HG02678 (cell line): ENCODE measurements at regions not wholly inside any gene's neighbourhood (a gene's known extent, or its start where the extent isn't known, plus 50 kb on each side); places are given as distances from the start of the nearest gene placed in this dataset.

Experiments
- ATAC-seq: cut with Tn5 transposase; IDR thresholded peaks from one replicate; pipeline ENCODE4 v1.9.1; 2021; ENCODE audit warnings: mild to moderate bottlenecking, moderate library complexity; ENCODE audit not compliant: unreplicated experiment

GRCh38 chr5:12794476-12795332 lies 890.5 kb upstream of the CTNND2 start:
- no peak for ATAC-seq

DNA sequence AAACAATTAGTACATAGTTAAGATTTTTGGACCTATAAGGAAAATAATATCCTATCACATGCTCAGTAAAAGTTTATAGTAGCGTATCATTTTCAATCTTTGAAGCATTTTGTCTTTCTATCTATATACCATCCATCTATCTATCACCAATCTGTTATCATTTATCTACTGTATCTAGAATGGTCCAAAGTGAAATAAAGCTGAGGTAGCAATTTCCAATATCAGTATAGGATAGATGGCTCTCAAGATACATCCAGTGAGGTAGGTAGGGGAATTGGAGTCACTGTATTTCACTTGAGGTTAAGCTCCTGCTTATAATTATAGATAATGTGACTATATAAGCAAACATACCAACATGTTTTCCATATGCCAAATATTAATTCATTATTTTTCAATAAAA lies 889.1 kb upstream of the CTNND2 start:
- no peak for ATAC-seq

DNA sequence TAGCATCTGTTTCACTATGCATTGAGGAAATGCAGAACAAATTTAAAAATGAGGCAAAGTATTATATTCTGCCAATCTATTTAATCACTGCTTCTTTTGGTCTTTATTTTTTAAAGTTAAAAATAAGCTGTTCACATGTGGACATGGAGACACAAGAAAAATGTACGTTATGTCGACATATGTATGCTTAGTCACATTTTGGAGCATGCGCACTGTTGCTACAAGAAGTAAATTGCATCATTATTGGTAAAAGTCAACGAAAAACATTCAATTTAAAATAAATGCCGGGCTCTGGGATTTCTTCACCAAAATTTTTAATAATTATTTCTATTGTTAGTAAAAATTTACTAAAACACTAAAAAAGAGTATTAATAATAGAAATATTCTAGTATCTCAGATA lies 876.3 kb upstream of the CTNND2 start:
- no peak for ATAC-seq

- ATAC-seq = no peak
Measured at GRCh38 chr5:12777342-12777741, 873.1 kb upstream of the CTNND2 start.

- ATAC-seq = no peak
Measured at GRCh38 chr5:12772276-12772675, 868.0 kb upstream of the CTNND2 start.

GRCh38 chr5:12759377-12759776 lies 855.1 kb upstream of the CTNND2 start:
- no peak for ATAC-seq

- ATAC-seq = no peak
Measured at GRCh38 chr5:12757035-12757434, 852.8 kb upstream of the CTNND2 start.

GRCh38 chr5:12745537-12745936 lies 841.3 kb upstream of the CTNND2 start:
- ATAC-seq = no peak

- ATAC-seq = no peak
Measured at GRCh38 chr5:12743582-12743981, 839.3 kb upstream of the CTNND2 start.

- ATAC-seq = no peak
Measured at GRCh38 chr5:12730354-12730753, 826.1 kb upstream of the CTNND2 start.

DNA sequence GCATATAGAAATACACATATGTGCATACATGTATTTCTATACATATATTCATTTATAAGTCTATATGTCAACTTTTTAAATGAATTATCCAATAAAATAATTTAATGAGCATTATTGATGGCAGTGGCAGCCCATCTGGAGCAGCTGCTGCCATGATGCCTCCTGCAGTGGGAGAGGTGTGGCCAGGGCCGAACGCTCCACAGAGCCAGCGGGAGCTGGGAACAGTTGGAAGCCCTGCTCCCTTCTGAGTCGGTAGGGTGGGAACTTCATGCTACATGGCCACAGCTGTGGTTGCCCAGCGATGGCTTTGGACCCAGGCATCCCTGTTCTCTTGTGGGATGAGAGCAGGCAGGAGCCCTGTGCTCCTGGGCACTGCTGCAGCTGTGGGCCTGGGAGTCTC lies 812.4 kb upstream of the CTNND2 start:
- ATAC-seq = no peak

- ATAC-seq = no peak
Measured at GRCh38 chr5:12707560-12707959, 803.3 kb upstream of the CTNND2 start.

GRCh38 chr5:12704955-12705354 lies 800.7 kb upstream of the CTNND2 start:
- ATAC-seq = no peak

- ATAC-seq = no peak
Measured at GRCh38 chr5:12703254-12703653, 799.0 kb upstream of the CTNND2 start.

- no peak for ATAC-seq
Measured at GRCh38 chr5:12695651-12696050, 791.4 kb upstream of the CTNND2 start.

GRCh38 chr5:12691330-12691729 lies 787.1 kb upstream of the CTNND2 start:
- ATAC-seq = no peak

- ATAC-seq = no peak
Measured at GRCh38 chr5:12690361-12690760, 786.1 kb upstream of the CTNND2 start.

- no peak for ATAC-seq
Measured at GRCh38 chr5:12683249-12683648, 779.0 kb upstream of the CTNND2 start.

DNA sequence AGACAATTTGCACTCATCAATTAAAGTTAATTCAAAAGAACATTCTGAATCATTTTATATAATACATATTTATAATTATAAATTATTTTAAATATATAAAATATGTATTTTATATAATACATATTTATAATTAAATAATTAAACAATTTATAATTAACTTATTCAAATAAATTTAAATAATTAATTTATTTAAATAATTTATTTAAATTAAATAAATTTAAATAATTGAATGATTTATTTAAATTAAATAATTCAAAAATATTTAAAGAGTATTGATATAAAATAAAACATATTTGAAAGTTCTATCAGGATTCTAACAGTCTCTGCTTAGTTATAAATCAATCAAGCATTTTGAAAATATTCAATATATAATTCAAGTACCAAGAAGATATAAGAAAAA lies 775.5 kb upstream of the CTNND2 start:
- no peak for ATAC-seq

- no peak for ATAC-seq
Measured at GRCh38 chr5:12675959-12676358, 771.7 kb upstream of the CTNND2 start.

- no peak for ATAC-seq
Measured at GRCh38 chr5:12672141-12672540, 767.9 kb upstream of the CTNND2 start.

DNA sequence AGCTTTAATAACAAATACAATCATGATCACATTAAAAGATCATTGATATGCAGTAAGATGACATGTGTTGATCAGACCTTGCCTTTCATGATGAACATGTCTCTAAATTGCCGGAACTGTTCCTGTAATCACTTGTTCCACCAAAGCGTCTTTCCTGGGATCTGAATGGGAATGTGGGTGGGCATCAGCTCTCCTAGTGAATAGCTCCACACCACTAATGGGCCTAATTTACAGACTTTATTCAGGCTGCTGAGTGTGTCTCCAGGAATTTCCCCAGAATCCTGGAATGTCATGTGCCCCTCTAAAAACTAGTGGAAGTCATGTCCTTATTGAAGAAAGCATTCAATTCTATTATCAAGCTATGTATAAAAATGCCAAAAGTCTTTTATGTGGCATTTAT lies 765.1 kb upstream of the CTNND2 start:
- no peak for ATAC-seq

DNA sequence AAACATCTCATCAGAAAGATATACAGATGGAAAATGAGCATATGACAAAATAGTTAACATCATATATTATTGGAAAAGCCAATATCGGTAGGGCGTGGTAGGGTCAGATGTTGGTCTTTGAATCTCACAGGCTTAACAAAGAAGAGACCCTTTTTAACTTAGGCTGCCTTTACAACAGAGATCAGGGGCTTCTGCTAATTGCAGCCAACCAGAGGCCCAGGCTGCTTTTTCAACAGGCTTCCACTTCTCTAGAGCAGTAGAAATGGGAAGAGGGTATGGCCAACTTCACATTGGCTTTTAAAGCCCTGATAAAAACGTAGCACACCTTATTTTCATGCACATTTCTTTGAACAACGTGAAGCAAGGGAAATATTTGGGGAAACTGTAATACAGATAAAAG lies 764.3 kb upstream of the CTNND2 start:
- ATAC-seq = no peak
